EL (cell line): ENCODE measurements at regions not wholly inside any gene's neighbourhood (a gene's known extent, or its start where the extent isn't known, plus 50 kb on each side); places are given as distances from the start of the nearest gene placed in this dataset.

ENCODE experiments used
- DNase-seq: peaks from one replicate; pipeline ENCODE4 v3.0.0-alpha.2; 2016

DNA sequence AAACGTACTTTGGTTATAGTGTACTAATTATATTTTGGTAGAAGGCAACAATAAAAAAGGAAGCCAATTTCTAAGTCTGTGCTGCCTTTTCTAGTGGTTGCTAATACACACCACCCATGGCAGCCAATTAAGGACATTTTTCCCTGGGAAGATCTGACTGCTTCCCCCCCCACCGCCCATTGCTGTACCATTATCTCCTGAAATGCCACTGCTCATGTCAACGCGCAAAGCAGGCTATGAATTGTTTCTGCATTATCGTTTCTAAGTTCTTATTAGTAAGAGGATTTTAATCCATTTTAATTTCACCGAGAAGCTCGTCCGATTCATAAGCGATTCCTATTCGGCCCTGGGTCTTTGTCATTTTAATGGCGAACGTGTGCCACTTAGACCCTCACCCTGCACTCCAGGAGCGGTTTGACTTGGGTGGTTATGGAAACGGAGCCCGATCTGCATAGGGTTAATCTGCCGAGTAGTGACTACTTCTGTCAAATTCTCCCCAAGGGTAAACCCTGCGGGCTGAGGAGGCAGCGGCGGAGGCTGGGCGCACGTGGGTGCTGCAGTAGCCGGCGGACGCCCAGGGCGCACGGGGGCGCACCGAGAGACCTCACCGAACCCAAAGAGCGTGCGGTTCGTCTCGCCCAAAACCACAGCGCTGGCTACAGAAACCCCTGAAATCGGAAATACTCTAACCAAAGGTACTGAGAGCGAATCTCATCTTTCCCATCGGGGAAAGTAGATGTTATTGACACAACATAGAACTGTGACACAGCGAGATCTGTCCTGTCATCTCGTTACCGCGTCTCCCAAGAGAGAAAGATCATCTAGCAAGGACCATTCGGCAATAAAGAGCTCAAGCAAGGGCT lies 55.8 kb upstream of the SHC3 start:
- peak; percentile 19 for DNase-seq

GRCh38 chr9:89236955-89237573 lies 58.4 kb upstream of the SHC3 start:
- no peak for DNase-seq

DNA sequence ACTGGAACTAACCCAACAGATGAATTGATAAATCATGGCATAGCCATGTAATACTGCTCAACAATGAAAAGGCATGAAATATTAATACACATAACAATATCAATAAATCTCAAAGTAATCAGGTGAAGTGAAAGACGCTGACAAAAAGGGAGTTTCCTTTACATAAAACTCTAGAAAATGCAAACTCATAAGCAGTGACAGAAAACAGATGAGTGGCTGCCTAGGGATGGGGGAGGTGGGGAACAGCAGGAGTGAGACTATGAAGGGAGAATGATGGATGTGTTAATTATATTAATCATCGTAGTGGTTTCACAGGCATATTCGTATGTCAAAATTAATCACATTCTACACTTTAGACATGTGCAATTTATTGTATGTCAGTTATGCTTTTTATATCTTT lies 59.8 kb upstream of the SHC3 start:
- no peak for DNase-seq

- no peak for DNase-seq
These were observed 64.9 kb upstream of the SHC3 start for GRCh38 chr9:89243296-89244061.

GRCh38 chr9:89246840-89247239 lies 64.2 kb upstream of the CKS2 start:
- no peak for DNase-seq

DNA sequence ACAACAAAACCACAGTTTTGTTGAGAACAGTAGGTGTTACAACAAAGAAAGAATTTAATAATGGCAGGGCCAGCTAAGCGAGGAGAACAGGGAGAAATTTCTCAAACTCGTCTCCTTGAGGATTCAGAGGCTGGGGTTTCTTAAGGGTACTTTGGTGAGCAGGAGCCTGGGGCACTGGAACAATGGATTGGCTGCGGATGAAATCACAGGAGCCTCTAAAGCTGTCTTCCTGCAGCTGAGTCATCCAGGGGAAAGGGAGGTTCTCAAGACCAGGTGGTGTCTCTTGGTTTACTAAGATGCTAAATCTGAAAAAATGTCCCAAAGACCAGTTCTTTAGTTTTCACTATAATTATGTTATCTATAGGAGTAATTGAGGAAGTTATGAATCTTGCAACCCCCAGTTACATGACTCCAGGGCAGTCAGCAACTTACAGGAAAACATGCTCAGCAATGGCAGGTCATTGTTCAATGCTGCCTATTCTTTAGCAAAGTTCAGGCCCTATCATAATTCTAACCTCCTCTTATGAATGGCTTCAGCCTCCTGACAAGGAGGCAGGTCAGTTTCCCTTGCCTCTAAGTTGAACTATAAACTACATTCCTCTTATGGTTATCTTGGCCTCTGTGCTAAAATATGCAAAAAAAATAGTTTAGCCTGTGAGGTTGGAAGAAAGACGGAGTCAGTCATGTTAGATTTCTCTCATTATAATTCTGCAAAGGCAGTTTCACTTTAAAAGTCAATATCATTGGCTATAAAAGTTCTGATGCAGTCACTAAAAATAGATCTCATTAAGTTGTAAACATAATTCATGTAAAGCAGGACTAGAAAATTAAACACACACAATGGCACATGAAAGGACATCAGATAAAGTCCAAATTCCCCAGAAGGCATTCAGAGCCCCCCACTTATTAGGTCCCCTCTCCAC lies 63.3 kb upstream of the CKS2 start:
- no peak for DNase-seq

DNA sequence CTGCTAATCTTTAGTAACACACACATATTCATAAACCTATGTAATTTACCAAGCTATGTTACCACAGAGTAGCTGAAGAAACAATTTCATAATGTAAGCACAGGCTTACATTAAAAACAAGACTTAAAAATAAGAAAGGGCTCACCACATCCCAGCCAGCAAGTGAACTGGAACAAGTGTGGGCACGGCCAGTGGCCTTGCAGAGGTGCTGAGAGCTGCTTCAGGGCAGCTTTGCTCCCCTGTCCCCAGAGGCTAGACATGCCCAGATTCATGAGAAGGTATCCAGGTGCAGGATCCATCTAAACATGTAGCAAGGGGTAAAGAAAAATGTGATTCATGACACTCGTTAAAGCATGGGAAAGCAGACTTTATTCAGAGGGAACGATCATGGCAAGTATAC lies 62.0 kb upstream of the CKS2 start:
- DNase-seq = no peak

GRCh38 chr9:89252651-89253267 lies 58.2 kb upstream of the CKS2 start:
- DNase-seq = no peak

- no peak for DNase-seq
These were observed 56.8 kb upstream of the CKS2 start for GRCh38 chr9:89254058-89254772.

GRCh38 chr9:89254773-89255125 lies 56.2 kb upstream of the CKS2 start:
- no peak for DNase-seq

DNA sequence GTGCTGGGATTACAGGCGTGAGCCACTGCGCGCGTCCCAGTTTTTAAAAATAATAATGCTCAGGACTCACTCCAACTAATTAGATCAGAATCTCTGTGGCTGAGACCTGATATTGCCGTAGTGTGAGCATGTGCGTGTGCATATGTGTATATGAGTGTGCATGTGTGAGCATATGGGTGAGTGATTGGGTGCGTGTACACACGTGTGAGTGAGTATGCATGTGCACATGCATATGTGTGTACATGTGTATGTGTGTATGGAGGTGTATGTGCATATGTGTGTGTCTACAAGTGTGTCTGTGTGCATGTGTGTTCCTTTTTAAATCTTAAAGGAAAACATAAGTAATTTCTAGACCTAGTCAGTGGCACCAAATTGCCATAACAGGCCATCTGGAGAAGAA lies 54.8 kb upstream of the CKS2 start:
- DNase-seq = no peak

DNA sequence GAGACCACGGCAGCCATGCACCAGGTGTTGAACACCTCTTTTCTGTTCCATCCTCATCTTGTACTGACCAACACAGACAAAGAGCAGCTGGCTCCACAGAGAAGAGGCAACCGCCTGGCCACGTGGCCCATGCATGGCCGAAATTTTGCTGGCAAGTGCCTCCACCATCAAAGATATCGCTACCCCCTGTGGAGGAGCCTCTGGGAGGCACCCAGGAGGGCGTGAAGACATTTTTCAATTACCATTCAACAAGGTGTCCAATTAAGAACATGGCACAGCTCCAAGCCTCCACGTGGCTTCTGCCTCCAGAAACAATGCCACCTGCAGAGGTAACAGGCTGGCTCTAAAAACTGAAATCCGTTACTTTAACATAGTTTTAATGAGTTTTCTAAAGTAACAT lies 54.4 kb upstream of the CKS2 start:
- no peak for DNase-seq

GRCh38 chr9:89260525-89260924 lies 50.5 kb upstream of the CKS2 start:
- DNase-seq = no peak
